ENCODE measurements at regions not wholly inside any gene's neighbourhood (a gene's known extent, or its start where the extent isn't known, plus 50 kb on each side); places are given as distances from the start of the nearest gene placed in this dataset.
"Not testable (repeated sequence)": the region's sequence is repeated elsewhere in the genome, so short reads cannot be mapped to it uniquely, and the experiment has no call there.

DNA sequence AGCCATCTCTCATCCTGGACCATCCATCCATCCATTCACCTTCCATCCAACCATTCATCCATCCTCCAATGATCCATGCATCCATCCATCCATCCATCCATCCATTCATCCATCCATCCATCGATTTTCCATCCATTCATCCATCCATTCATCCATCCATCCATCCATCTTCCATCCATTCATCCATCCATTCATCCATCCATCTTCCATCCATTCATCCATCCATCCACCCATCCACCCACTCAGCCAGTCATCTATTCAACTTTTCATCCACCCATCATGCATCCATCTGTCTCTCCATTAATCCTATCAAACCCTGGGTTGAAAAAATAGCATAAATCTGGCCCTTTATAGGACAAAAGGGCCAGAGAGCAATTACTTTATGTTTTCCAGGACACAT, 158.3 kb upstream of the WSCD1 start:
- DNase-seq: no peak

DNA sequence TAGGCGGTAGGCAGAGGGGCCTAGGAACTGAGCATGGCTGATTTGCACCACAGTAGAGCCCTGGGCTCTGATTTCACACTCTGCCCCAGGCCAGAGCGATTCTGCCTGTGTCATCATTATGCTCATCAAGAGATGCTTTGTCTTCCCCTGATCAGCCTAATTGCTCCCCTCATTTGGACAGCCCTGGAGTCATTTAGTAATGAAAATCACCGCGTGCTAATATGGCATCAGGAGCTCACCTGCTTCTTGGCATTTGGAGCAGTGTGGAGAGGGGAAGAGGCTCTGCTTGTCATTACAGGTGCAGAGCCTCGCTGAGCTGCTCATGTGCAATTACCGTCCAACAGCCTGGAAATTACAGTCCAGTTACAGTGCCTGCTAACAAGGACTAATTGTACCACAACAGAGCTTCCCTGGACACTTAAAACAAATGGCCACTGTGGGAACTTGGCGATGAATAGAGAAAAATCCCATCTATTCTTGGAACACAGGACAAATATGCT, 157.1 kb upstream of the WSCD1 start:
- no peak for DNase-seq

DNA sequence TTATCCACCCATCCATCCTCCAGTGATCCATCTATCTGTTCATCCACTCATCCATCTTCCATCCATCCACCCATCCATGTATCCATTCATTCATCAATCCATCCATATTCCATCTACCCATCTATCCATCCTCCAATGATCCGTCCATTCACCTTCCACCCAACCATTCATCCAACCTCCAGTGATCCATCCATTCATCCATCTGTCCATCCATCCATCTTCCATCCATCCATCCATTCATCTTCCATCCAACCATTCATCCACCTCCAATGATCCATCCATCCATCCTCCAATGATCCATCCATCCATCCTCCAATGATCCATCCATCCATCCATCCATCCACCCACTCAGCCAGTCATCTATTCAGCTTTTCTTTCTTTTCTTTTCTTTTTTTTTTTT, 156.5 kb upstream of the WSCD1 start:
- DNase-seq: no peak

DNA sequence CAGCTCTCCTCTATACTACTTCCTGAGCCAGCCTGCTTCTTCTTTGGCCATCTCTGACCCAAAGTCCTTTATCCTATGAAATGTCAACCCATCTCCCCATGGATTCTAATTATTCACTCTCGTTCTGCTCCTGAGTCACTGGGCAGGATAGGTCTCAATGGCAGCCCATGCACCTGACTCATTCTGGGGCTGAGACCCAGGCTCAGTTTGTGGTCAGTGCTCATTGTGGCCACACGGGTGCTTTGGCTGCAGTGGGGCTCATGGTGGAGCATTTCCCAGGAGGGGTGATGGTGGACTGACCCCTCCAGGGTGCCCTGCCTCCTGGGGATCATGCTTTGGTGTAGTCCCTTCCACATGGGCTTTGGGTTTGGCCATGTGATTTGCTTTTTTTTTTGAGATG, 154.8 kb upstream of the WSCD1 start:
- DNase-seq: no peak

DNA sequence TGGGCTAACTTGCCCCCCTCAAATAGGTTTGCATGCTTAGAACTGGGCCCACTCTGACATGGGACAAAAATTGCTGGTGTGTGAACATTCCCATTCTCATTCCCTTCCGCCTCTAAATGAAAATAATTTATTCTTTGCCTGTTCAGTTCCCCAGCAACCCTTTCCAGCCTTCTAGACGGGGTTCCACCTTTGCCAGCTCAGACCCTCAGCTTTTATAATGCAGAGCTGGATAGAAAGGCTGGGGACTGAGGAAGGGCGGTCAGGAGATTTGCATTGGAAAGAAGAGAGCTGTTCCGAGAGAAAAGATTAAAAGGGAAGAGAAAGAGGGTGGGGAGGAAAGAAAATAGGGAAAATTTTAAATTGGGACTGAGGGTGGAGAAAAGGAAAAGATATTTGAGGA, 151.1 kb upstream of the WSCD1 start:
- DNase-seq: no peak

DNA sequence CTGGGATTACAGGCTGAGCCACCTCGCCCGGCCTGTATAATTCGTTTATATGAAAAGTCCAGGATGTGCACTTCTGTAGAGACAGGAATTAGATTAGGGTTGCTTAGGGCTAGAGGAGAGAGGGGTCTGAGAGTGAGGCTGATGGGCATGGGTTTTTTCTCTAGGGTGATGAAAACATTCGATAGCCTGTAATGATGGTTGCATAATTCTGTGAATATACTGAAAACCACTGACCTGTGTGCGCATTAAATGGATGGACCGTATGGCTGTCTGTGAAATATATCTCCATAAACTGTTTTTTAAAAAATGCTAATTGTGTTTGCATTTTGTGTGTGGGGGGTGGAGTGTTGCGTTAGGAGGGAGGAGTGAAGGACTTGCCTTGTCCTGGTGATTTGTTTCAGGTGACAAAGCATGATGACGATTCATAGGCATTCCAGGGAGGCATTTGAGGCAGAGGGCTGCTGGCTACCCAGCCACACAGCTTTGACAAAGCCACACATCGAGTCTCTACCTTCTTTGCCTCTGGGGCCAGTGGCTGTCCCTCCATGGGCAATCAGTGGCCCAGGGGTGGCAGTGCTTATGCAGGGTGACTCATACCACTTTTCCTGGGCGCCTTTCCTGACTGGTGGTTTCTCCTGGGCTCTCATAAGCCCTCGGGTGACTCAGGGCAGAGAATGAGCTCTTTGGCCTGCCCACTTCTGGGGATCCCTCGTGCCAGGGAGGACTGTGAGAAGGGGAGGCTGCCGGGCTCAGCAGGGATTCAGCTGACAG, 148.5 kb upstream of the WSCD1 start:
- DNase-seq: no peak

DNA sequence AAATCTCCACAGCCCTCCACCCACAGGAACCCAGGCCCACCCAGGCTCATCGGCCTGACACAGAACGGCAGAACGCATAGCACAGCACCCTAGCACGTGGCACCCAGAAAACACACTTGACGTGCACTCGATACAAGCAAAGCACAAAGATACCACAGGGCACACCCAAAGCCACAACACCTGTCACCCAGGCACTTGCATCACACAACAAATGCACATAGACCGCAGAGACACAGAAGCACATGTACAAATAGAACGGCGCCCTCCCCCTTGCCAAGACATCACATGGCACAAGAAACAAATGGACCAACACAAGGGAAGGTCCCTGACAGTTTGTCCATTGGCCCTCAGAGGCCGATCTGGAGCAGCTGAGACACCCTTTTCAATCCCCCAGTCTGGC, 147.7 kb upstream of the WSCD1 start:
- DNase-seq: no peak

DNA sequence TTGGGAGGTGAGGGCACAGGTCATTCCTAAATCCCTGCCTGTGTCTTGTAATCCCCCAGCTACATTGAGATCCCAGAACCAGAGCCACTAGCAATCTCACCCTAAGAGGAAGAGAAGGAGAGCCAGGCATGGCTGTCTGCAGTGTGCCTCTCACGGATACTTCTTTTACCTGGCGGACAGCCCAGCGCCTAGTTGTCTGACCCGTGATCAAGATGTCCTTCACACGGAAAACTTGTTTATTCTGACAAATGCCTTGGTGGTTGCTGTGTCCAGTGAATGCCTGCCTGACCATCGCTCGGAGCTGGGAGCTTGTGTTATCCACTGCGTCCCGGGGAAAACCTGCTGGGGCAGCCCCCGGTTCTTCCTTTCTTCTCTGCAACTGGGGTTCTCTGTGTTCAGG, 140.5 kb upstream of the WSCD1 start:
- DNase-seq: no peak

DNA sequence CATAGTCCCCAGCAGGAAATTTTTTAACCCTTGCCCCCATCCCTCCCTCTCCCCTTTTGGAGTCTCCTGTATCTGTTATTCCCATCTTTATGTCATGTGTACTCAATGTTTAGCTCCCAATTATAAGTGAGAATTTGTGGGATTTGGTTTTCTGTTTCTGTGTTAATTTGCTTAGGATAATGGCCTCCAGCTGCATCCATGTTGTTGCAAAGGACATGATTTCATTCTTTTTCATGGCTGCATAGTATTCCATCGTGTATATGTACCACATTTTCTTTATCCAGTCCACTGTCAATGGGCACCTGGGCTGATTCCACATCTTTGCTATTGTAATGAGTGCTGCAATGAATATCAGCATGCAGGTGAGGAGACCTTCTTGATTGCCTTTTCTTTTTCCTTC, 139.6 kb upstream of the WSCD1 start:
- not testable (repeated sequence) for DNase-seq

DNA sequence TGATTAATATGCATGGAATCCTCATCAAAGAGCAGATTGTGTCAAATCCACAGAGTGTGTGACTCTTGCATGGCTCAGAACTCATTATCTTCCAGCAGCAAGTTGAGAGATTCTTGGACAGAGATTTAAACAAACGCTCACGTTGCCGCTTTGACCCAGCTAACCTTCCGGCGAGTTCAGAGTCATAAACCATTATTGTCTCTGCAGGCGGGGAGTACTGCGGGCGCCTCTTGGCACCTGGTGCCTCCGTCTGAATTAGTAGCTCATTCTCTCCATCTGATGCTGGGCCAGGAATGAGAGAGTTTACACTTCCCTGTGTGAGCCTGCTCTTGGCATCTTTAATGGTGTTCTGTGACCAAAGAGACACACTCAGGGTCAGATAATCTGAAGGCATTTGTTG, 138.6 kb upstream of the WSCD1 start:
- no peak for DNase-seq

DNA sequence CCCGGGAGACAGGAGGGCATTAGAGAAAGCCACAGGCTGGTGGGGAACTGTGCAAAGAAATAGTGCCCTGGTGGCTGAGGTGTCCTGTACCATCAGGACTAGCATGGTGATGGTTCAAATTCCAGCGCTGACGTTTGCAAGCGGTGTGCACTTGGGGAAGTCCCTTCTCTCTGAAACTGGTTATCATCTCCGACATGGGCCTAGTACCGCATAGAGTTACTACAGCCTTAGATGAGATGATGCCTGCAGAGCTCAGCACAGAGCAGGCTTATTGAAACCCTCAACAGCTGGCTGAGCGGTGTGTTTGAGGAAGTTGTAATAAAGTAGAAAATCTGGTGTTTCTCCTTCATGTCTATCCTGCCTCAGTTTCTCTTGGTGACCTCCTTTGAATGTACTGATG, 136.7 kb upstream of the WSCD1 start:
- DNase-seq: no peak

DNA sequence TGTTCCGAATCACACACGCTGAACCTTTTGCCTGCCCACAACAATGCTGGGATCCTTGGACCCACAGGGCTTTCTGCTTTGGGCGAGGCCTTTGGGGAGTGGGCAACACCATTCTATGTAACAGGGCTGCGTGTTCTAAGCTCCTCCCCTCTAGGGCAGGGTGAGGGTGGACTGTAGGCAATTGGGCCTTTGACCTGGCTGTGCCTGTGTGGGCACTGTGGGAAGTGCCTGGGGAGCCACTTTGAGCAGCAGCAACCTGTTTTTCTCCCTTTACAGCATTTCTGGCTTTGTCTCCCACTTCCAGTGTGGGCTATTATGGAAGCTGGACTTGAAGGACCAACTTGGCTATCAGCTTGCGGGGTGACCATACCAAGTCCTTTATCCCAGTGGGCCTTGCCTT, 128.9 kb upstream of the WSCD1 start:
- no peak for DNase-seq

DNA sequence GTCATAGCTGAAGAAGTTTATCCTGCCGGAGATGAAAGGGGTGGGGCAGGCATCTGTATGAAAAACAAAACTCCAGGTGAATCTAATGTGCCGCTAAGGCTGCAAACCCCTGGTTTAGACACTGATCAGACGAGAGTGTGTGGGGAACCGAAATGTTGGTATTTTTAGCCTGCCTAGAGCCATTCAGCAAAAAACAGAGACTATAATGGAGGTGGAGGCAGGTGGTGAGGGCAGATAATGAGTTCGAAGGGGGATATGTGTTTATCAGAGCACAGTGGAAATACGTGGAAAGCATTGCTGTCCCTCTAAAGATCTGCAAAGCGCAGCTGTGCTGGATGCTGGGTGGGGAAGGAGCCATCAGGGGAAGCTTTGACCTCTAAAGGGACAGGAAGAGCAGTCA, 127.5 kb upstream of the WSCD1 start:
- no peak for DNase-seq

DNA sequence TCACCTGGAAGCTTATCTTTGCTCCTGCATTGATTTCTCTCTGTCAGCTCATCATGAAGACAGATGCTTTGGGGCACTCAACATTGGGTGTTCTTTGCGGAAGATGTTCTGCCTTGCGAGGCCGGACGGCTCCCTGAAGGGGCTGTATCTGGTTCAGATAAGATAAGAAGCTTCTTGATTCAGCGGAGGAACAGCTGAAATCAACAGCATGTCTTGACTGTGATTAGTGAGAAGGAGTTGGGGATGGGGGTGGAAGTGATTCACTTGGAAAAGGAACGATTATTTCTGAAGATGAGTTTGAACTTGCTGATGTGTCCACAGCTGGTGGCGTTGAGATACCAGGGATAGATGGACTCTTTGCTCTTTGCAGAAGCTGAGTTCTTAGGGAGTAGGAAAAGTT, 126.9 kb upstream of the WSCD1 start:
- no peak for DNase-seq

DNA sequence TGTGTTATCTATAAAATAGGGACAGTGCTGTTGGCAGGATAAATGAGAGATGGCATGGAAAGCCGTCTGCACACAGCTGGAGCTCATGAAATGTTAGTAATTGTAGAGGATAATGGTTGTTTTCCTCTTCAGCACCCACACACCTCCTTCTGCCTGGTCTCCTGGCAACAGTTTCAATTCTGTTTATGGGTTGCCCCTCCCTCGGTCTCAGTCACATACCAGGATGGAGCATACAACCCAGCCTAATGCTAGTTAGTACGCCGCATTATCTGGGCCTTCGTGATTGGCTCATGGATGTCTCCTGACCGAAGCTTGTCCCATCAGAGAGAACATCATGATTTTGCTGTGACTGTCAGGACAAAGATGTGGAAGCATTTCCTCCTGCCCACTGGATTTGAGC, 126.2 kb upstream of the WSCD1 start:
- DNase-seq: no peak

DNA sequence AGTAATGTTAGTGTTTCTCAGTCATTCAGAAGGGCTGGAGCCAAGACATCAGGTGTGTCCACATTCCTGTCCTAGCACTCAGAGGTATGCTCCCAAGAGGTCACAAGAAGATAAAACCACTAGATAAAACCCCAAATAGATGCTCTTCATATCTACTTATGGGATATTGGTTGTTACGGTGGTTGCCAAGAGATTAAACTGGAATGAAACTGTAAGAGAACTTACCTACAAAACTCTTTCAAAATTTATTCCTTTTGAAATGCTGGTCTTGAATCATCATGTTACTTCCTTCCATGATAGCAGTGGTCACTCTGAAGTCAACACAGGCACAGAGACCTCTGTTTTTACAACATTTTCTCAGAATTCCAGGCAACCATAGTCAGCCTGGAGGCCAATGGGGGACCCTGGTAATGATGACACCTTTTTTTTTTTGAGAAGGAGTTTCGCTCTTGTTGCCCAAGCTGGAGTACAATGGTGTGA, 122.4 kb upstream of the WSCD1 start:
- no peak for DNase-seq

DNA sequence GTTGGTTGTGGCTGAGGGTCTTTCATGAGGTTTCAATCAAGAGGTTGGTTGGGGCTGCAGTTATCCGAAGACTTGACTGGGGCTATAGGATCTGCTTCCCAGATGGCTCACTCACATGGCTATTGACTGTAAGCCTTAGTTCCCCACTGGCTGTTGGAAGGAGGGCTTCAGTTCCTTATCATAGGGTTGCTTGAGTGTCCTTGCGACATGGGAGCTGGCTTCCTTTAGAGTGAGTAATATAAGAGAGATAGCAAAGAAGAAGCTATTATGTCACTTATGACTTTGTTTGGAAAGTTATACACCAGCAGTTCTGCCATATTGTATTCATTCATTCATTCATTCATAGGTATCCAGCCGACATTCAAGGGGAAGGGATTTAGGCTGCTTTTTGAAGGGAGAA, 121.4 kb upstream of the WSCD1 start:
- DNase-seq: no peak

DNA sequence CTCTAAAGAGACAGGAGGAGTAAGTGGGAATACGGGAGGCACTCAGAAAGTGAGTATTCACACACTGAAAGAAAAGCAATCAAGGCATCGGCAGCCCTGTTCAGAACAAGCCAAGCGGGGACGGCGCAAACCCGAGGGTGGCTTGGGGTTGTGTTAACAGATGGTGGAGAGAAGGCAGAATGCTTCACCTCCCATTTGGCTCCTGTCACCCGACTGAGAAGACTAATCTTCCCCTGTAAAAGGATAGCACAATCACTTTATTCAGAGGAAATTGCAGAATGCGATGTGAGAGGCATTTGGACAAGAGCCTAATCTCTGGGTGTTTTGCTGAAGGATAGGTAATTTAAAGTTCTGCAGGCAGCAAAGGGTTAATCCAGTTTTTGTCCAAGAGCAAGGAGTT, 119.3 kb upstream of the WSCD1 start:
- peak; percentile 77 to 86 for DNase-seq

DNA sequence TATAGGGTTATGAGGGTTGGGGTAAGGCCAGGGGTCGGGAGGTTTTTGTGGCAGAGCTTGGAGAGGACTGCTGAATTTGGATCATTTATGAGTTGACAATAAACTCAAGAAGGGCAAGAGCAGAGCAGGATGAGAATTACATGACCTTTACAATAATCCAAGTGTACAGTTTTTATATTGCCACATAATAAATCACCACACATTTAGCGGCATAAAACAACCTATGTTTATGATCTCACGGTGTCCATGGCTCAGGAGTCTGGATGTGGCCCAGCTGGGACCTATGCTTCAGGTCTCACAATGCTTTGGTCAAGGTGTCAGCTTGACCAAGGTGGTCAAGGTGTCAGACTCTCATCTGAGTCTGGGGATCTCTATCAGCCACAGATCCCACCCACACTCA, 118.3 kb upstream of the WSCD1 start:
- no peak for DNase-seq

DNA sequence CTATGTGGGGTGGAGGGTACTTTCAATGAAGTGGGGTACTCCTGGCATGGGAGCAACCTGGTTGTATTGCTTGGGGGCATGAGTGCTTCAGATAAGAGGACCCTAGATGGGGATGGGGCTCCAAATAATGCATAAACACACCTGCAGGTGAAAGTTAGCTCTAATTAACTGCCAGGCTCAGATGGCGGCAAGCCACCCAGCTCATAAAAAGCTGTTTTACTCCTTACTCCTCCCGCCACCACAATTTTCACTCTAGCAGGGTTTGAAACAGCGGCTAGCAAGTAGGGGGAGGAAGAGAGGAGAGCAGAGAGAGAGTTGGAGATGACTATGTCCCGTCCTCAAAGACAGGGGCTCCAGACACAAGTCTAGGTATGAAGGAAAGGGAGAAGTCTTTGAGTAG, 117.7 kb upstream of the WSCD1 start:
- DNase-seq: no peak

DNA sequence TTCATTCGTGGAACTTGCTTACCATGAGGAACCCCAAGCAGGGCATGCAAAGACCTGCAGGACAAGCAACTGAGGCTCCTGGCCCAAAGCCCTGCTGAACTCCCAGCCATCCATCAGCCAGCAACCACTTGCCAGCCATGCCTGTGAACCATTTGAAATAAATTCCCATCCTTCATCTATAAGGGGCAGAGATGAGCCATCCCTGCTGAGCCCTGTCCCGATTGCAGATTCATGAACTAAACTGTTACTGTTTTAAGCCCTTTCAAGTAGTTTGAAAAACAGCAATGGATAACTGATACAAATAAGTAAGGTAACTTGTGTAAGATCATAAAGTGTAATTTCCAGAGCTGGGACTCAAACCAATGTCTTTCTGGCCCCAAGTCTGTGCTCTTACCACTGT, 114.4 kb upstream of the WSCD1 start:
- no peak for DNase-seq

DNA sequence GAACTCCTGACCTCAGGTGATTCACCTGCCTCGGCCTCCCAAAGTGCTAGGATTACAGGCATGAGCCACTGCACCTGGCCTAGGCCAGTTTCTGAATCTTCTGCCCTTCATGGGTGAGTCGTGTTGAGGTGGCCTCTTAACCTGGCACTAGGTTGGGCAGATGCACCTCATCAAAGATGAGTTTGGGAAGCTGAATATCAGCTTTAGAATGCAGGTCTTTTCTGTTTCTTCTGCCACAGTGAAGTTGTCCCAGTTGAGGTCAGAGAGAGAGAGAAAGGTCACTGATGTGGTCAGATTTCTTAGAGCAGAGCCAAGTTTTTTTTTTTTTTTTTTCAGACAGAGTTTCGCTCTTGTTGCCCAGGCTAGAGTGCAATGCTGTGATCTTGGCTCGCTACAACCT, 111.3 kb upstream of the WSCD1 start:
- no peak for DNase-seq

DNA sequence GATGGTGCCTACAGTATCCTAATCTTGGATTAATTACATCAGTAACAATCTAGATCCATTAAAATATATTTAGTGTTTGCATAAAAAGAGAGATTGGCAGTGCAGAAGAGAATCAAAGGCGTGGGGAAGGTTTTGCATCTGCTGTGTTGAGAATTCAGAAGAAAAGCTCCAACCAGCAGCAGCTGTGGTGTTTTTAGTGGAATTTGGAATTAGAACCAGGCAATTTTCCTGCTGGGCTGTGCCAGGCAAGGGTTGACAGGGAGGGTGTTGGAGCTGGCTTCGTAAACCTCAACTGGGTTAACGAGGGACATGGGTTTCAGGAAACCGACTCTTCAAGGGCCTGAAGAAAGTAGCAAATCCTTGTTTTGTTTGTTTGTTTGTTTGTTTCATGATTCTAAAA, 107.8 kb upstream of the WSCD1 start:
- no peak for DNase-seq

DNA sequence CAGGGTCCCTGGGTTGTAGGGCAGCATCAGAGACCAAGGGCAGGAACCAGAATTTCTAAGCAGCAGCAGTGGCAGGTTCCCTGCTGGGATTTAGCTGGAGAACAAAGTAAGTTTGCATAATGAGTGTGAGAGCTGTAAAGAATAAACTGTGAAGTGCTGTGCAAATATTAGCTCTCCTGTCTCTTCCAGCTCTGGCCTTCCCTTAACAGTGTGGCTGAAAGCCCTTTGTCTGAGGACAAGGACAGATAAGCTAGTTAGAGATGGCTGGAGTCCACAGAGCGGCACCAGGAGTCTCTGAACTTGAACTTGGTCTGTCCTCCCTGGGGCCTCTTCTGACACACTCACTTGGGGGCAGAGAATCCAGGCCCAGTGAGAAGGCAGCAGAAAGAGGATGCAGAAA, 98.2 kb upstream of the WSCD1 start:
- no peak for DNase-seq

DNA sequence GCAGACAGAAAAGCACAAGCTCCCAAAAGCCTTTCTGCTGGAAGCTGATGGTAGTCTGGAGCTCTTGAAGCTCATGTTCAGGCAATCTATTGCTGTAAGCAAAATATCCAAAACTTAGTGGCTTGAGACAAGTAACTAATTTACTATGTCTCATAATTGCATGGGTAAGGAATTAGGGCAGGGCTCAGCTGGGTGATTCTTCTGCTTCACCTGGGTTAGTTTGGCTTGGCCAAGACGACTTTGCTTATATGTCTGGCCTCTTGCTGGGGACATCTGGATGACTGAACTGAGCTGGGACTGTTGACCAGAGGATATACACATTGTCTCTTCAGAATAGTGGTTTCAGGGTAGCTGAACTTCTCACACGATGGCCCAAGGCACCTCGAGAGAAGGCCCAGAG, 96.8 kb upstream of the WSCD1 start:
- no peak for DNase-seq

Measured in NCI-H524 (cell line).